Limb (tissue), 2 donors: ENCODE measurements at regions not wholly inside any gene's neighbourhood (a gene's known extent, or its start where the extent isn't known, plus 50 kb on each side); places are given as distances from the start of the nearest gene placed in this dataset.
"Not testable (repeated sequence)": the region's sequence is repeated elsewhere in the genome, so short reads cannot be mapped to it uniquely, and the experiment has no call there.

Experiments
- DNase-seq, 2 donors: peaks; one replicate each; pipeline ENCODE4 v3.0.0-alpha.2; 2016; ENCODE audit errors: extremely low spot score in 2 of 2

GRCh38 chr12:80045594-80045993 lies 53.7 kb upstream of the OTOGL start:
- DNase-seq, result no peak

- no peak for DNase-seq
These were observed 54.7 kb upstream of the OTOGL start for GRCh38 chr12:80044694-80045046.

GRCh38 chr12:80041692-80042091 lies 57.6 kb upstream of the OTOGL start:
- no peak for DNase-seq

- no peak for DNase-seq
These were observed 58.3 kb upstream of the OTOGL start for GRCh38 chr12:80041071-80041470.

- no peak for DNase-seq
These were observed 59.1 kb upstream of the OTOGL start for GRCh38 chr12:80040075-80040738.

GRCh38 chr12:80038062-80038560 lies 61.2 kb upstream of the OTOGL start:
- DNase-seq, result no peak

GRCh38 chr12:80033448-80033847 lies 65.9 kb upstream of the OTOGL start:
- DNase-seq, result peak in 1 of 2 donors; percentile 49

- DNase-seq, result peak in 1 of 2 donors; percentile 23
These were observed 66.4 kb upstream of the OTOGL start for GRCh38 chr12:80032946-80033345.

- DNase-seq, result no peak
These were observed 68.1 kb upstream of the OTOGL start for GRCh38 chr12:80031229-80031628.

- no peak for DNase-seq
These were observed 73.7 kb upstream of the OTOGL start for GRCh38 chr12:80025638-80026037.

- DNase-seq, result no peak
These were observed 79.6 kb upstream of the OTOGL start for GRCh38 chr12:80019691-80020090.

- no peak for DNase-seq
These were observed 81.2 kb upstream of the OTOGL start for GRCh38 chr12:80018119-80018518.

- no peak for DNase-seq
These were observed 82.0 kb upstream of the OTOGL start for GRCh38 chr12:80017261-80017870.

GRCh38 chr12:80016684-80017083 lies 81.8 kb upstream of the PPP1R12A start:
- DNase-seq, result no peak

GRCh38 chr12:80015660-80016059 lies 80.8 kb upstream of the PPP1R12A start:
- no peak for DNase-seq

- DNase-seq, result not testable (repeated sequence)
These were observed 68.8 kb upstream of the PPP1R12A start for GRCh38 chr12:80003744-80004143.

GRCh38 chr12:80001562-80001961 lies 66.7 kb upstream of the PPP1R12A start:
- no peak for DNase-seq

GRCh38 chr12:80000831-80001230 lies 65.9 kb upstream of the PPP1R12A start:
- no peak for DNase-seq

GRCh38 chr12:79998554-79998953 lies 63.7 kb upstream of the PPP1R12A start:
- DNase-seq, result no peak

GRCh38 chr12:79997096-79997791 lies 62.3 kb upstream of the PPP1R12A start:
- peak in 1 of 2 donors; percentile 23 for DNase-seq

- DNase-seq, result not testable (repeated sequence)
These were observed 60.6 kb upstream of the PPP1R12A start for GRCh38 chr12:79995385-79996084.
